ENCODE measurements at regions not wholly inside any gene's neighbourhood (a gene's known extent, or its start where the extent isn't known, plus 50 kb on each side); places are given as distances from the start of the nearest gene placed in this dataset.

DNA sequence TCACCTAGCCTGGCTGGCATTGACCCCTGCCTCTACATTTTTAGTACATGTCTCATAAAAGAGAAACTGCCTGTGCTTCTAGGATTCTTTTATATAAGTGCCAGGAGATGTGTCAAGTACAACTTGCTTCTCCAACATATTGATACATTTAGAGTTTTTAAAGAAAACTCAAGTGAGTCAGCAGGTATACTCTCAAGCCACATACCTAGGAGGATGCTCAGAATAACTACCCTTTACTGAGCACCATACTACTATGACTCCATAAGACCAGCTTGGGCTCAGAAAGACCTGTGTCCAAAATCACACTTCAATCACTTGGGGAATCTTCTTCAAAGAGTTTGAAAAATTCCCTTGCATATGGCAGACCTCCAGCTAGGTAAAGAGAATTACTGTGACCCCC, 389.8 kb upstream of the SLC24A2 start:
- TF ChIP-seq, protein P1, sequence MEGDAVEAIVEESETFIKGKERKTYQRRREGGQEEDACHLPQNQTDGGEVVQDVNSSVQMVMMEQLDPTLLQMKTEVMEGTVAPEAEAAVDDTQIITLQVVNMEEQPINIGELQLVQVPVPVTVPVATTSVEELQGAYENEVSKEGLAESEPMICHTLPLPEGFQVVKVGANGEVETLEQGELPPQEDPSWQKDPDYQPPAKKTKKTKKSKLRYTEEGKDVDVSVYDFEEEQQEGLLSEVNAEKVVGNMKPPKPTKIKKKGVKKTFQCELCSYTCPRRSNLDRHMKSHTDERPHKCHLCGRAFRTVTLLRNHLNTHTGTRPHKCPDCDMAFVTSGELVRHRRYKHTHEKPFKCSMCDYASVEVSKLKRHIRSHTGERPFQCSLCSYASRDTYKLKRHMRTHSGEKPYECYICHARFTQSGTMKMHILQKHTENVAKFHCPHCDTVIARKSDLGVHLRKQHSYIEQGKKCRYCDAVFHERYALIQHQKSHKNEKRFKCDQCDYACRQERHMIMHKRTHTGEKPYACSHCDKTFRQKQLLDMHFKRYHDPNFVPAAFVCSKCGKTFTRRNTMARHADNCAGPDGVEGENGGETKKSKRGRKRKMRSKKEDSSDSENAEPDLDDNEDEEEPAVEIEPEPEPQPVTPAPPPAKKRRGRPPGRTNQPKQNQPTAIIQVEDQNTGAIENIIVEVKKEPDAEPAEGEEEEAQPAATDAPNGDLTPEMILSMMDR (conservative IDR thresholded peaks at IDR 0.05; ENCODE audit: low read length), result no peak
- no peak for TF ChIP-seq EZH2phosphoT487 (IDR thresholded peaks at IDR 0.05; ENCODE audit: borderline replicate concordance, low read depth, low read length)

Data from OCI-LY7 (cell line).